ENCODE measurements at regions not wholly inside any gene's neighbourhood (a gene's known extent, or its start where the extent isn't known, plus 50 kb on each side); places are given as distances from the start of the nearest gene placed in this dataset.

GRCh38 chr20:21016751-21017150 is 89.4 kb downstream of the LINC00237 start:
- ChIA-PET POLR2A (interaction anchor here (1.1 kb wide), 1 partner anchor 13 kb away, joined by 3 read pairs; no protein-coding TSS in a partner anchor), CTCF (ENCODE audit: low intra/inter-chr PET ratio) (no interaction called here)
- no peak overlapping the region for H3K4me3 ChIP-seq
- no peak for FAIRE-seq
- peaks cover 2 to 17% of the 10 kb centered on the region in 2 experiments; a peak in 4 of 5 replicates for H3K27me3 ChIP-seq (ENCODE audit: control insufficient read depth in 2 of 2, insufficient read depth in 2 of 2, low read length in 2 of 2)
- no peaks in the 10 kb centered on the region for H3K36me3 ChIP-seq (ENCODE audit: control insufficient read depth, insufficient read depth, low read length)
- H2AFZ ChIP-seq (ENCODE audit: low read depth, low read length) = no peak overlapping the region
- in situ Hi-C loops (cut with MboI) = no loop called here
- no peaks in the 10 kb centered on the region for H3K9me3 ChIP-seq (replicated peaks; ENCODE audit: control insufficient read depth, insufficient read depth, low read depth, low read length)
- H3K4me2 ChIP-seq (ENCODE audit: insufficient read depth, low read length) = no peak overlapping the region
- intact Hi-C loops (cut with micrococcal nuclease) = no loop called here
- TF ChIP-seq LCOR (CRISPR knock-in tag; IDR thresholded peaks at IDR 0.05) (no peak), GTF2E2 (tag; IDR thresholded peaks at IDR 0.05) (no peak), MIER1 (IDR thresholded peaks at IDR 0.05; ENCODE audit: low read depth) (no peak), BMI1 (IDR thresholded peaks at IDR 0.05; ENCODE audit: low read length) (no peak), SMAD4 (CRISPR knock-in tag; conservative IDR thresholded peaks at IDR 0.05) (no peak), TAF7 (tag; IDR thresholded peaks at IDR 0.05) (no peak), HNRNPLL (IDR thresholded peaks at IDR 0.05; ENCODE audit: low read depth, low read length, poor library complexity, severe bottlenecking) (no peak), ZBTB26 (CRISPR knock-in tag; IDR thresholded peaks at IDR 0.05) (no peak), MCM5 (IDR thresholded peaks at IDR 0.05; ENCODE audit: low read depth) (no peak), C11orf30 (IDR thresholded peaks at IDR 0.05; ENCODE audit: low read depth) (no peak), CREB3L1 (IDR thresholded peaks at IDR 0.05; ENCODE audit: borderline replicate concordance, low read depth) (no peak)
- TF ChIP-seq, protein P1, sequence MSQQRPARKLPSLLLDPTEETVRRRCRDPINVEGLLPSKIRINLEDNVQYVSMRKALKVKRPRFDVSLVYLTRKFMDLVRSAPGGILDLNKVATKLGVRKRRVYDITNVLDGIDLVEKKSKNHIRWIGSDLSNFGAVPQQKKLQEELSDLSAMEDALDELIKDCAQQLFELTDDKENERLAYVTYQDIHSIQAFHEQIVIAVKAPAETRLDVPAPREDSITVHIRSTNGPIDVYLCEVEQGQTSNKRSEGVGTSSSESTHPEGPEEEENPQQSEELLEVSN (IDR thresholded peaks at IDR 0.05; ENCODE audit: borderline replicate concordance in 1 of 2, extremely low read depth in 1 of 2, insufficient read depth in 1 of 2, insufficient read length in 1 of 2, low read depth in 1 of 2, low read length in 1 of 2, poor library complexity in 1 of 2, severe bottlenecking in 1 of 2) = no peak
- TF ChIP-seq, protein P2, sequence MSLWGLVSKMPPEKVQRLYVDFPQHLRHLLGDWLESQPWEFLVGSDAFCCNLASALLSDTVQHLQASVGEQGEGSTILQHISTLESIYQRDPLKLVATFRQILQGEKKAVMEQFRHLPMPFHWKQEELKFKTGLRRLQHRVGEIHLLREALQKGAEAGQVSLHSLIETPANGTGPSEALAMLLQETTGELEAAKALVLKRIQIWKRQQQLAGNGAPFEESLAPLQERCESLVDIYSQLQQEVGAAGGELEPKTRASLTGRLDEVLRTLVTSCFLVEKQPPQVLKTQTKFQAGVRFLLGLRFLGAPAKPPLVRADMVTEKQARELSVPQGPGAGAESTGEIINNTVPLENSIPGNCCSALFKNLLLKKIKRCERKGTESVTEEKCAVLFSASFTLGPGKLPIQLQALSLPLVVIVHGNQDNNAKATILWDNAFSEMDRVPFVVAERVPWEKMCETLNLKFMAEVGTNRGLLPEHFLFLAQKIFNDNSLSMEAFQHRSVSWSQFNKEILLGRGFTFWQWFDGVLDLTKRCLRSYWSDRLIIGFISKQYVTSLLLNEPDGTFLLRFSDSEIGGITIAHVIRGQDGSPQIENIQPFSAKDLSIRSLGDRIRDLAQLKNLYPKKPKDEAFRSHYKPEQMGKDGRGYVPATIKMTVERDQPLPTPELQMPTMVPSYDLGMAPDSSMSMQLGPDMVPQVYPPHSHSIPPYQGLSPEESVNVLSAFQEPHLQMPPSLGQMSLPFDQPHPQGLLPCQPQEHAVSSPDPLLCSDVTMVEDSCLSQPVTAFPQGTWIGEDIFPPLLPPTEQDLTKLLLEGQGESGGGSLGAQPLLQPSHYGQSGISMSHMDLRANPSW (CRISPR knock-in tag; IDR thresholded peaks at IDR 0.05) = no peak
- no peak overlapping the region for H3K27ac ChIP-seq (ENCODE audit: extremely low read depth, low read depth, low read length)
- ATAC-seq = no peak
- peaks cover 0 to 6% of the 10 kb centered on the region in 2 experiments; a peak in 1 of 5 replicates for H3K4me1 ChIP-seq (replicated peaks in 1 of 2; ENCODE audit: control insufficient read depth in 2 of 2, insufficient read depth in 2 of 2, low read length in 2 of 2)
- H3K9me1 ChIP-seq (ENCODE audit: control insufficient read depth, insufficient read depth, low read length) = no peaks in the 10 kb centered on the region
- no peak for DNase-seq (ENCODE audit: extremely low read depth in 1 of 4, low spot score in 3 of 4)
- 0% methylated on average over 3 of the region's 3 CpGs for WGBS (ENCODE audit: insufficient coverage, low coverage, missing lambda C conversion rate)
- no TSS peak for BruUV-seq (replicated peaks)
- no peak overlapping the region for H3K9ac ChIP-seq (ENCODE audit: insufficient read depth in 1 of 2, low read depth in 2 of 2, low read length in 2 of 2)
- H3K79me2 ChIP-seq (ENCODE audit: control insufficient read depth, insufficient read depth, low read length) = no peaks in the 10 kb centered on the region
- no peaks in the 10 kb centered on the region for H4K20me1 ChIP-seq (replicated peaks; ENCODE audit: control insufficient read depth, insufficient read depth, low read length)

All from K562 (cell line).